ENCODE measurements at regions not wholly inside any gene's neighbourhood (a gene's known extent, or its start where the extent isn't known, plus 50 kb on each side); places are given as distances from the start of the nearest gene placed in this dataset.

DNA sequence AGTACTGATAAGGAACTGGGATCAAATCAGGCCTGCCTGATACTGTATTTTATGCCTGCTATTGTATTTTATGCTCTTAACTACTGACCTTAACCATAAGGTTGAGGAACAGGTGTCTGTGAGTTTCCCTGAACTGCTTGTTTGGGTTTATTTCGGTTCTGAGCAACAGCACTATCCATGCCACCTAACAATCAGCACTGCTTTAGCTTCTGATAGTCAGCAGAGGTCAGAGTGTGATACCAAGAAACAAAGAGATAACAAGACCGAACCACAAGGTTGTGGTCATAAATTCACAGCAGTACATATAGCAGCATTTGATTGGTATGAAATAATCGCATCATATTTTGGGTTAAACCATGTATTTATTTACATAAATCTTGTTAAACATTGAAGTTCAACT, 362.2 kb downstream of the FGF13 start:
- TF ChIP-seq ZFX (IDR thresholded peaks at IDR 0.05; ENCODE audit: borderline replicate concordance), result no peak
- TF ChIP-seq, protein P1, sequence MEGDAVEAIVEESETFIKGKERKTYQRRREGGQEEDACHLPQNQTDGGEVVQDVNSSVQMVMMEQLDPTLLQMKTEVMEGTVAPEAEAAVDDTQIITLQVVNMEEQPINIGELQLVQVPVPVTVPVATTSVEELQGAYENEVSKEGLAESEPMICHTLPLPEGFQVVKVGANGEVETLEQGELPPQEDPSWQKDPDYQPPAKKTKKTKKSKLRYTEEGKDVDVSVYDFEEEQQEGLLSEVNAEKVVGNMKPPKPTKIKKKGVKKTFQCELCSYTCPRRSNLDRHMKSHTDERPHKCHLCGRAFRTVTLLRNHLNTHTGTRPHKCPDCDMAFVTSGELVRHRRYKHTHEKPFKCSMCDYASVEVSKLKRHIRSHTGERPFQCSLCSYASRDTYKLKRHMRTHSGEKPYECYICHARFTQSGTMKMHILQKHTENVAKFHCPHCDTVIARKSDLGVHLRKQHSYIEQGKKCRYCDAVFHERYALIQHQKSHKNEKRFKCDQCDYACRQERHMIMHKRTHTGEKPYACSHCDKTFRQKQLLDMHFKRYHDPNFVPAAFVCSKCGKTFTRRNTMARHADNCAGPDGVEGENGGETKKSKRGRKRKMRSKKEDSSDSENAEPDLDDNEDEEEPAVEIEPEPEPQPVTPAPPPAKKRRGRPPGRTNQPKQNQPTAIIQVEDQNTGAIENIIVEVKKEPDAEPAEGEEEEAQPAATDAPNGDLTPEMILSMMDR (IDR thresholded peaks at IDR 0.05), result no peak
- no peak overlapping the region for H3K27ac ChIP-seq

DNA sequence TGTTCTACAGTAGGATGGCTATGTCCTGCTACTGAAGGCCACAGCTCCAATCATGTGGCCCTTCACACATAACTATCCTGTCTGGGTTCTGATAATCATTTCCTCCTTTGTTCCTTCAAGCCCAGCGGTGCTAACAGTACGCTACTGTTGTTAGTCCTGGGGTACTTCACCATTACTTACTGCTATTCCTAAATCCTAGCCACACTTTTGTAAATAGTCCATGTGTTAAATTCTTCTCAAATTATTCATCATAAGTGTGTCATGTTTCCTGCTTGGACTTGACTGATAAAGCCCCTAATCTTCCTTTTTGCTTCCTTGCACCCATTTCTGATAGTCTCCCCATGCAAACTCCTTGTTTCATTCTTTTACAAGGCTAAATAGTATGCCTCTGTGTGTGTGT, 332.6 kb downstream of the FGF13 start:
- TF ChIP-seq, protein P1 (IDR thresholded peaks at IDR 0.05), result no peak
- TF ChIP-seq ZFX (IDR thresholded peaks at IDR 0.05; ENCODE audit: borderline replicate concordance), result no peak
- H3K27ac ChIP-seq, result no peak overlapping the region

DNA sequence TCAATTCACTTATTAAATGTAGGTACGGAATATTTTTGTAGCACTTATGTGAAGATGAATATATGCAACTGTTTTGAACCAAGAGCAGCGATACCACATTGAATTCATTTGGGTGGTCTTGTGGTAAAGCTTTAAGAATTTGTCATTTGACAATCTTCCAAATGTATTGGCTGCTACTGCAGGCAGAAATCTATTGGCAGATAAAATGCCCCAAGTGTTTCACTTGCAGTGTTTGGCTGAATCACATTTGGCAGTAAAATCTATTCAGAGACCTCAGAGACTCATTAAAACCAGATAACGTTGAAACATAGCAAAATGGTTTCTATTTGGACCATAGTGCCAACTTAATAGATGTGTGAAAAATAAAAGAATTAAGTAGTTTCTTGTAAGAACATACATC, 303.4 kb downstream of the FGF13 start:
- TF ChIP-seq, protein P1 (IDR thresholded peaks at IDR 0.05), result no peak
- TF ChIP-seq ZFX (IDR thresholded peaks at IDR 0.05; ENCODE audit: borderline replicate concordance), result no peak
- no peak overlapping the region for H3K27ac ChIP-seq

DNA sequence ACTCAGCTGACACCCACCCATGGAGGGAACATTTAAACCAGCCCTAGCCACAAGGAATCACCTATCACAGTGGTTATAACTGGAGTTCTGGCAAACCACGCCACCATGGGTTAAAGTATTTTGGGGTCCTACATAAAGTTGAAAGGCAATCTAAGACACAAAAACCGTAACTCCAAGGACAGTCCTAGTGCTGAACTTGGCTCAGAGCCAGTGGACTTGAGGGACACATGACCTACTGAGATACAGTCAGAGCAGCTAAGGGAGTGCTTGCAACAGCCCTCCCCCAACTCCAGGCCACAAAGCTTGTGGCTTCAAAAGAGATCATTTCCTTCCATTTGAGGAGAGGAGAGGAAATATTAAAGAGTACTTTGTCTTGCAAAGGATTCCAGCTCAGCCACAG, 300.5 kb downstream of the FGF13 start:
- no peak overlapping the region for H3K27ac ChIP-seq
- TF ChIP-seq ZFX (IDR thresholded peaks at IDR 0.05; ENCODE audit: borderline replicate concordance), result no peak
- TF ChIP-seq, protein P1 (IDR thresholded peaks at IDR 0.05), result no peak

Measured in 22Rv1 (cell line).